ENCODE measurements at regions not wholly inside any gene's neighbourhood (a gene's known extent, or its start where the extent isn't known, plus 50 kb on each side); places are given as distances from the start of the nearest gene placed in this dataset.

DNA sequence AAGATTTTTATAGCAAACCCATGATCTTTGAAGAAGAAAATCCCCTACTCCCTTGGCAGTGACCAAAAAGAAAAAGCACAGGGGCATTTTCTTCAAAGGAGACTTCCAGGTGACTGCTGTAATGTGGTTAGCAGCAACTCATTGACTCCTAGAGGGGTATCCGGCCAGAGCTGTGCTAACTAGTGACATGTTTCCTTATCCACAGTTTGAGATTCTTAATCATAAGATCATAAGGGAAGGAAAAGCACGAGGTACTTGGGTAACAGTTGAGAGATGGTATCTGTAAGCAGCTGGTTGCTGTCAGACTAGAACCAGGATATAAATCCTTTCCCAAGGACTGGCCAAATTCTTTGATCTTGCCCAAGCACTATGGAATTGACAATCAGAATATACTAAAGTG lies 124.7 kb downstream of the MREG start:
- TF ChIP-seq, protein P1, sequence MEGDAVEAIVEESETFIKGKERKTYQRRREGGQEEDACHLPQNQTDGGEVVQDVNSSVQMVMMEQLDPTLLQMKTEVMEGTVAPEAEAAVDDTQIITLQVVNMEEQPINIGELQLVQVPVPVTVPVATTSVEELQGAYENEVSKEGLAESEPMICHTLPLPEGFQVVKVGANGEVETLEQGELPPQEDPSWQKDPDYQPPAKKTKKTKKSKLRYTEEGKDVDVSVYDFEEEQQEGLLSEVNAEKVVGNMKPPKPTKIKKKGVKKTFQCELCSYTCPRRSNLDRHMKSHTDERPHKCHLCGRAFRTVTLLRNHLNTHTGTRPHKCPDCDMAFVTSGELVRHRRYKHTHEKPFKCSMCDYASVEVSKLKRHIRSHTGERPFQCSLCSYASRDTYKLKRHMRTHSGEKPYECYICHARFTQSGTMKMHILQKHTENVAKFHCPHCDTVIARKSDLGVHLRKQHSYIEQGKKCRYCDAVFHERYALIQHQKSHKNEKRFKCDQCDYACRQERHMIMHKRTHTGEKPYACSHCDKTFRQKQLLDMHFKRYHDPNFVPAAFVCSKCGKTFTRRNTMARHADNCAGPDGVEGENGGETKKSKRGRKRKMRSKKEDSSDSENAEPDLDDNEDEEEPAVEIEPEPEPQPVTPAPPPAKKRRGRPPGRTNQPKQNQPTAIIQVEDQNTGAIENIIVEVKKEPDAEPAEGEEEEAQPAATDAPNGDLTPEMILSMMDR (IDR thresholded peaks at IDR 0.05; ENCODE audit: poor library complexity, severe bottlenecking), result no peak
- no peak for TF ChIP-seq TAF1 (IDR thresholded peaks at IDR 0.05; ENCODE audit: low read depth)
- TF ChIP-seq EP300 (conservative IDR thresholded peaks at IDR 0.05; ENCODE audit: poor library complexity, severe bottlenecking), result no peak
- TF ChIP-seq POLR2AphosphoS5 (IDR thresholded peaks at IDR 0.05), result no peak
- TF ChIP-seq RAD21 (conservative IDR thresholded peaks at IDR 0.05), result no peak

Data from neural cell (in vitro differentiated cells).